KMS-11 (cell line): ENCODE measurements at regions not wholly inside any gene's neighbourhood (a gene's known extent, or its start where the extent isn't known, plus 50 kb on each side); places are given as distances from the start of the nearest gene placed in this dataset.

ENCODE experiments used
- H2AFZ ChIP-seq: fragments of 200-600 bp; sonication (generic); 2 replicates; pipeline ENCODE4 v1.6.1; 2016; ENCODE audit warnings: antibody characterized with exemption, mixed run types, low read depth
- H3K27ac ChIP-seq: fragments of 200-600 bp; sonication (generic); 2 replicates; pipeline ENCODE4 v1.6.1; 2016; ENCODE audit warnings: mild to moderate bottlenecking, mixed run types
- H3K27me3 ChIP-seq: fragments of 200-600 bp; sonication (generic); 2 replicates; pipeline ENCODE4 v1.6.1; 2017; ENCODE audit warnings: mild to moderate bottlenecking, low read depth, mixed run types, moderate library complexity; ENCODE audit not compliant: insufficient read depth
- H3K36me3 ChIP-seq: fragments of 200-600 bp; sonication (generic); 2 replicates; pipeline ENCODE4 v1.6.1; 2017; ENCODE audit warnings: mild to moderate bottlenecking, mixed run types; ENCODE audit not compliant: insufficient read depth
- H3K4me1 ChIP-seq: fragments of 200-600 bp; sonication (generic); 2 replicates; pipeline ENCODE4 v1.6.1; 2016; ENCODE audit warnings: mild to moderate bottlenecking, low read depth, mixed run types; ENCODE audit not compliant: poor library complexity, severe bottlenecking
- H3K4me2 ChIP-seq: fragments of 200-600 bp; sonication (generic); 2 replicates; pipeline ENCODE4 v1.7.0; 2016; ENCODE audit warnings: mild to moderate bottlenecking, mixed run types
- H3K4me3 ChIP-seq: fragments of 200-600 bp; sonication (generic); IDR thresholded peaks from 2 replicates; pipeline ENCODE4 v1.6.1; 2017; ENCODE audit warnings: low read depth, low read length, mixed read lengths; ENCODE audit not compliant: insufficient read depth
- H3K79me2 ChIP-seq: fragments of 200-600 bp; sonication (generic); 2 replicates; pipeline ENCODE4 v1.6.1; 2016; ENCODE audit warnings: low read depth, mixed run types; ENCODE audit not compliant: insufficient read depth
- H3K9ac ChIP-seq: fragments of 200-600 bp; sonication (generic); 2 replicates; pipeline ENCODE4 v1.6.1; 2016; ENCODE audit warnings: mild to moderate bottlenecking, mixed run types
- H4K20me1 ChIP-seq: fragments of 200-600 bp; sonication (generic); 2 replicates; pipeline ENCODE4 v1.6.1; 2016; ENCODE audit warnings: mild to moderate bottlenecking, mixed run types; ENCODE audit not compliant: insufficient read depth
- TF ChIP-seq, protein P1 (sequence below): fragments of 200-600 bp; sonication (generic); conservative IDR thresholded peaks from 2 replicates; pipeline ENCODE4 v1.6.1; 2017; ENCODE audit warnings: low read depth, mild to moderate bottlenecking, antibody characterized with exemption, low read length, moderate library complexity, mixed read lengths

DNA sequence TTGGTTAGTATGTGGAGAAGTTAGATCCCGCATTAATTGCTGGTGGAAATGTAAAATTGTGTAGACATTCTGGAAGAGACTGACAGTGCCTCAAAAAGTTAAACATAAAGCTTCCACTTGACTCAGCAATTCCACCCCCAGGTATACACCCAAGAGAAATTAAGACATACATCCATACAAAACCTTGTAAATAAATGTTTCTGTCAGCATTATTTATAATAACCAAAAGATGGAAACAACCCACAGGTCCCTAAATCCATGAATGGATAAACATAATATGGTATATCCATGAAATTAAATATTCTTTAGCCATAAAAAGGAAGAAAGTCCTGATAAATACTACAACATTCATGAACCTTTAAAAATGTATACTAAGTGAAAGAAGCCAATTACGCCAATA, 817.4 kb downstream of the NTRK3 start:
- no peaks in the 10 kb centered on the region for H3K4me1 ChIP-seq
- no peak overlapping the region for H2AFZ ChIP-seq

DNA sequence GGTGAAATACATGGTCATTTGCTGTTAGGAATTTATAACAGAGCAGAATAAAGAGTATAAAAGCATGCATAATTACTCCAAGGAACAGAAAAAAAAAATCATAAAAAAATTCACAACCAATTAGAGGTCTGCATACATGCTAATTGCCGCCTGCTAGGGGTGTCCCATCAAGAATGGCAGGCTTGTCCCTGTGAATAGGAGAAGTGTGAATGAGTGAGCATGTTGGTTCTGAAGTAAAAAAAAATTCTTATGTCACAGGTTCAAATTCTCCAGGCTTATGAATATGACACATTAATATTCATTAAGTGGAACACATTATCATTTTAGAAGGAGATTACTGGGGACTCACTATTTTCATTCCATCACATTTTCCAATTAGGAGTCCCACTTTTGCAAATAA, 822.7 kb downstream of the NTRK3 start:
- TF ChIP-seq, protein P1, sequence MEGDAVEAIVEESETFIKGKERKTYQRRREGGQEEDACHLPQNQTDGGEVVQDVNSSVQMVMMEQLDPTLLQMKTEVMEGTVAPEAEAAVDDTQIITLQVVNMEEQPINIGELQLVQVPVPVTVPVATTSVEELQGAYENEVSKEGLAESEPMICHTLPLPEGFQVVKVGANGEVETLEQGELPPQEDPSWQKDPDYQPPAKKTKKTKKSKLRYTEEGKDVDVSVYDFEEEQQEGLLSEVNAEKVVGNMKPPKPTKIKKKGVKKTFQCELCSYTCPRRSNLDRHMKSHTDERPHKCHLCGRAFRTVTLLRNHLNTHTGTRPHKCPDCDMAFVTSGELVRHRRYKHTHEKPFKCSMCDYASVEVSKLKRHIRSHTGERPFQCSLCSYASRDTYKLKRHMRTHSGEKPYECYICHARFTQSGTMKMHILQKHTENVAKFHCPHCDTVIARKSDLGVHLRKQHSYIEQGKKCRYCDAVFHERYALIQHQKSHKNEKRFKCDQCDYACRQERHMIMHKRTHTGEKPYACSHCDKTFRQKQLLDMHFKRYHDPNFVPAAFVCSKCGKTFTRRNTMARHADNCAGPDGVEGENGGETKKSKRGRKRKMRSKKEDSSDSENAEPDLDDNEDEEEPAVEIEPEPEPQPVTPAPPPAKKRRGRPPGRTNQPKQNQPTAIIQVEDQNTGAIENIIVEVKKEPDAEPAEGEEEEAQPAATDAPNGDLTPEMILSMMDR, result no peak
- Histone ChIP-seq H3K9ac (no peak overlapping the region), H3K79me2 (no peaks in the 10 kb centered on the region), H3K36me3 (no peaks in the 10 kb centered on the region), H3K27me3 (no peaks in the 10 kb centered on the region), H3K4me3 (no peak overlapping the region), H3K4me1 (no peaks in the 10 kb centered on the region), H2AFZ (no peak overlapping the region), H3K4me2 (no peak overlapping the region), H4K20me1 (no peaks in the 10 kb centered on the region), H3K27ac (no peak overlapping the region)

More for the DNA sequence above, 817.4 kb downstream of the NTRK3 start:
- H4K20me1 ChIP-seq, result no peaks in the 10 kb centered on the region
- no peak overlapping the region for H3K27ac ChIP-seq
- no peak overlapping the region for H3K4me3 ChIP-seq
- H3K79me2 ChIP-seq, result no peaks in the 10 kb centered on the region
- H3K36me3 ChIP-seq, result no peaks in the 10 kb centered on the region
- H3K4me2 ChIP-seq, result no peak overlapping the region
- no peaks in the 10 kb centered on the region for H3K27me3 ChIP-seq
- TF ChIP-seq, protein P1, result no peak
- no peak overlapping the region for H3K9ac ChIP-seq

DNA sequence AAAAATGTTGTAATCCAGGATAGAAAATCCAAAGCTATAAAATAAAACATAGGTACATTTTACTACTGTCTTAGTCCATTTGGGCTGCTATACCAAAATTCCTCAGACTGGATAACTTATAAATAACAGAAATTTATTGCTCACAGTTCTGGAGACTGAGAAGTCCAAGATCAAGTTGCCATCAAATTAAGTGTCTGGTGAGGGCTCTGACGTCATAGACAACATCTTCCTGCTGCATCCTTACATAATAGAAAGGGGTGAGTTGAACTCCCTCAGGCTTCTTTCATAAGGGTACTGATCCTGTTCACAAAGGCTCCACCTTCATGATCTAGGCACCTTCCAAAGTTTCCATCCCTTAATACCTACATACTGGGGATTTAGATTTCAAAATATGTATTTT, 826.8 kb downstream of the NTRK3 start:
- Histone ChIP-seq H3K27ac (no peak overlapping the region), H3K36me3 (no peaks in the 10 kb centered on the region), H3K27me3 (no peaks in the 10 kb centered on the region), H3K79me2 (no peaks in the 10 kb centered on the region), H3K4me2 (no peak overlapping the region), H4K20me1 (no peaks in the 10 kb centered on the region), H3K4me1 (no peaks in the 10 kb centered on the region), H2AFZ (no peak overlapping the region), H3K9ac (no peak overlapping the region), H3K4me3 (no peak overlapping the region)
- TF ChIP-seq, protein P1, result no peak

GRCh38 chr15:87420017-87420416, 836.5 kb downstream of the NTRK3 start:
- Histone ChIP-seq H3K27ac (no peak overlapping the region), H3K79me2 (no peaks in the 10 kb centered on the region), H3K4me1 (no peaks in the 10 kb centered on the region), H2AFZ (no peak overlapping the region), H3K36me3 (no peaks in the 10 kb centered on the region), H3K4me2 (no peak overlapping the region), H3K27me3 (no peaks in the 10 kb centered on the region), H3K4me3 (no peak overlapping the region), H3K9ac (no peak overlapping the region), H4K20me1 (no peaks in the 10 kb centered on the region)
- TF ChIP-seq, protein P1, result no peak
